Stimulated activated CD4-positive, alpha-beta T cell treated with anti-CD3 and anti-CD28 coated beads, Interleukin-15, amount 100 ng/mL, for 24 hours (primary cell): ENCODE measurements at regions not wholly inside any gene's neighbourhood (a gene's known extent, or its start where the extent isn't known, plus 50 kb on each side); places are given as distances from the start of the nearest gene placed in this dataset.
A peak's percentile ranks its signal among the peaks of the same experiment; 100 is the strongest.
"Not testable (repeated sequence)": the region's sequence is repeated elsewhere in the genome, so short reads cannot be mapped to it uniquely, and the experiment has no call there.

Source experiments
- DNase-seq: peaks from one replicate; pipeline ENCODE4 v3.0.0-alpha.2; 2020

DNA sequence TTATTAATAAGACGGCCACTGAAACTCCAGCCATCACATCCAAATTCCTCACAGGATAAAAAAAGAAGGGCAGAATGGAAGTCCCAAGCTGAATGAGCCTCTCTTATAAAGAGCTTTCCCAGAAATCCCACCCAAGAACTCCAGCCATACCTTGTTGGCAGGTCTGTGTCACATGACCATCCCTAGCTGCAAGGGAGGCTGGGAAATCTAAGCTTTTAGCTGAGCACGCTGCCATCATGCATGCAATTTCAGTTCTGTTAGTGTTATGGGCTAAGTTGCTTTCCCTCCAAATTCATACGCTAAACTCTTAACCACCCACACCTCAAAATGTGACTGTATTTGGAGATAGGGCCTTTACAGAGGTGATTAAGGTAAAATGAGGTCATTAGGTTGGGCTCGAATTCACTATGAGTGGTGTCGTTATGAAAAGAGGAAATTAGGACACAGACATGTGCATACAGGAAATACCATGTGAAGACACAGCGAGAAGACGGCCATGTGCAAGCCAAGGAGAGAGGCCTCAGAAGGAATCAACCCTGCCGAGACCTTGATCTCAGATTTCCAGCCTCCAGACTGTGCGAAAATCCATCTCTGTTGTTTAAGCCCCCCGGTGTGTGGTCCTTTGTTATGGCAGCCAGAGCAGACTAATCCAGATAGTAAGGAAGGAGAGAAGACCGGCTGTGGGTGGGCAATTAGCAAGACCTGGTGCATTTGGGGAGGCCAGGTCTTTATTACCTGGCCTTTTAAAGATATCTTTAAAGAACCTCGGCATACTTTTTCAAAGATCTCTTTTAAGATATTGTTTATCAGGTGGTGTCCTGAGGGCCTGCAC lies 317.6 kb downstream of the BCOR start:
- DNase-seq: no peak

DNA sequence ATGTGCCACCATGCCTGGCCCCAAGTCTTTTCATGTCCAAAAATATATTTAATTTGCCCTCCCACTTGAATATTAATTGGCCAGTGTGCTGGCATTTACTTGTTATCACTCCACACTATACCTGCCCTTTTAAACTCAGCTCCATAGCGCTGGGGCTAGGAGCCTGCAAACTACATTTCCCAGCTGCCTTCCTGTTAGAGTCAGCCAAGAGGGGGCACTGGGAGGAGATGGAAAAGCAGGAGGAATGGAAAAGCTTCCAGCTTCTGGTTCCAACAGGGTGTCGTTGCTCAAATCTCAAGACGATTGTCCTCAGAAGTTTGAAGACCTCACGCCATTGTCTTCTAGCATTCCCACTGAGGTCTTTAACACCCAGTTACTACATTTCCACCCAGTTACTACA lies 315.5 kb downstream of the BCOR start:
- DNase-seq: no peak

- DNase-seq: no peak
Measured at GRCh38 chrX:39787999-39788398, 309.8 kb downstream of the BCOR start.

- no peak for DNase-seq
Measured at GRCh38 chrX:39788521-39788920, 309.2 kb downstream of the BCOR start.

- DNase-seq: no peak
Measured at GRCh38 chrX:39791691-39792090, 306.1 kb downstream of the BCOR start.

DNA sequence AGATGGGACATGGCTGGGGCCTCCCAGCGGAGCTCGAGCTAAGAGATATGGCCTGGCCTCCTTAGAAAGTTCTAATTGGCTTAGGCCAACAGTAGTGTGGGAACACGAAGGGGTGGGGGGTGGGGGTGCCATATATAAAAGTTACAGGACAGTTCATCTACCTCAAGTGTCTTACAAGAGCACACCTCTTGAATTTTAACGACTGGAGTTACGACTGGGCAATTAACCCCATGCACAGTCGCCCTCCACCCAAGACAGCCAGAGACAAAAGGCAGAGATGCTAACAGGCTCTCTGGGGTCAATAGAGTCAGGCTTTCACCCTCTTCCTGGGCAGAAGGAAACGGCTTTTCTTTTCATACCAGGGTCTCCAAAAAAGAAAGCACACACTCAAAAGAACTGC lies 302.2 kb downstream of the BCOR start:
- DNase-seq: no peak

DNA sequence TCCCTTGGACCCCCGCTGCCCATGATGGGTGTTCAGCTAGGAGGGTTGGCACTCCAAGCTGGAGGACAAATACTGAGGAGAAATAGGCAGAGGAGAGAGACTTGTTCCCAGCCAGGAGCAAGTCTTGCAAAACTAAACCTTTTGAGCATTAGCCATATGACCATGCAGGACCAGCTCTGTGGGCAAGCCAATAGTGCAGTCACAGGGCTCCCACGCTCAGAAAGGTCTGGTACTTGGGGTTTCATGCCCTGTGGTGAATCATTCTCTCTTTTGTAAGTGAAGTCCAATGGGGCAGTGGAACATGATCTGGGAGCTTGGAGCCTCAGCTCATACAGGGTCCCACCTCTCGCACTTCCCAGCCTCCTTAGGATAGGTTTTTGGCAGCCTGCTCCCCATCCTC lies 300.9 kb downstream of the BCOR start:
- no peak for DNase-seq

GRCh38 chrX:39798488-39798887 lies 299.3 kb downstream of the BCOR start:
- DNase-seq: not testable (repeated sequence)

GRCh38 chrX:39802354-39802753 lies 295.4 kb downstream of the BCOR start:
- no peak for DNase-seq

DNA sequence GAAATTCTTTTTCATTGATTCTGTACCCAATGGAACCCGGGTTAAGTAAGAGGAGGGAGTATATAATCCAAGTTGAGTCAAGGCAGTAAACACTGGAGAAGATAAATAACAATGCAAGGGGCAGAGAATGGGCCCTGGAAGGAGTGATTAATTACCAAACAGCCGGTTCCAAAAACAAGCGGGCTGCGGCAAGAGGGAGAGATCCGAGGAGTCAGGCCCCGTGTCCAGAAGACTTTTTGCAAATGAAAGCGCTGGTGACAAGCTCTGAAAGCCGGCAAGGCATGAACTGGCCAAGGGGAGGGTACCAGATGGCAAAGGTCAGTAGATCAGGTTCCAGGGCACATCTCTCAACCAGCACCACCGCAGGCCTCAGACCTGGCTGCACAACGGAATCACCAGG lies 294.9 kb downstream of the BCOR start:
- DNase-seq: no peak

- DNase-seq: no peak
Measured at GRCh38 chrX:39805022-39805421, 292.7 kb downstream of the BCOR start.

- DNase-seq: no peak
Measured at GRCh38 chrX:39805825-39806224, 291.9 kb downstream of the BCOR start.

DNA sequence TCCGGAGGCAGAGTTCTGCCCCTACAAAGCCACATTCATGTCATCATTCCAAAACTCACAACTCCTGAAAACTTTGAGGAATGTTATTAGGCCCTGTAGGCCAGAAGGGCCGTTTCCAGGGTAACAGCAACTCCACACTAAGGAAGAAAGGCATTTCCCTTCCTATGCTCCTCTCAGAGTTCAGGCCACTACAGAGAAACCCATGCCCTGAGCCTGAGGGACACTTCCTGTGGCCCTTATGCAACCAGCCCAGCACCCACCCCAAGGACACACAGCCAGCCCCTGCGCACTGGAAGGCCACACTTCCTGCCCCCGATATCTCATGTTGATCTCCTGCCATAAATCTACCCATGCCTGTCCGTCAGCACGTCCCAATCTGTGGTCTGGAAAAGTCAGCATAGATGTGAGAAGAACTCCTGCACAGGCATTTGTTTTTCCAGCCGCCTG lies 289.3 kb downstream of the BCOR start:
- DNase-seq: no peak

- no peak for DNase-seq
Measured at GRCh38 chrX:39809331-39809730, 288.4 kb downstream of the BCOR start.

- no peak for DNase-seq
Measured at GRCh38 chrX:39810901-39811300, 286.9 kb downstream of the BCOR start.

GRCh38 chrX:39811376-39811775 lies 286.4 kb downstream of the BCOR start:
- no peak for DNase-seq

- DNase-seq: no peak
Measured at GRCh38 chrX:39813631-39814277, 284.0 kb downstream of the BCOR start.

DNA sequence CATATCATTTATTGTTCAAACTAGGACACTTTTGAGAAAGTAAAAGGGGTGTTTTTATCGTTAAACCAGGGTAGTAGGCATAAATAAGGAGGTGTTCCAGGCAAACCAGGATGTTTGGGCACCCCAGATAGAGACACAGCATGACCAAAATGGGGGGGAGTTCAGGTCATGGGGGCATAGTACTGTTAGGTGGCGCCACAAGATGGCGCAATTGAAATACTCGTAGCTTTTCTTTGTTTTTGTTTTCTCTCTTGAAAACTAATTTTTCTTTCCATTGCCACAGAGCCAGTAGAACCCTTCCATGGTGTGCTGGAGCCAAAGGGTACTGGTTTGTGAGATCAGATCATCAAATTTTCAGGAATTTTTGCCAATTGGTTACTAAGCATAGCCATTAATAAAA lies 283.4 kb downstream of the BCOR start:
- DNase-seq: peak; percentile 33

DNA sequence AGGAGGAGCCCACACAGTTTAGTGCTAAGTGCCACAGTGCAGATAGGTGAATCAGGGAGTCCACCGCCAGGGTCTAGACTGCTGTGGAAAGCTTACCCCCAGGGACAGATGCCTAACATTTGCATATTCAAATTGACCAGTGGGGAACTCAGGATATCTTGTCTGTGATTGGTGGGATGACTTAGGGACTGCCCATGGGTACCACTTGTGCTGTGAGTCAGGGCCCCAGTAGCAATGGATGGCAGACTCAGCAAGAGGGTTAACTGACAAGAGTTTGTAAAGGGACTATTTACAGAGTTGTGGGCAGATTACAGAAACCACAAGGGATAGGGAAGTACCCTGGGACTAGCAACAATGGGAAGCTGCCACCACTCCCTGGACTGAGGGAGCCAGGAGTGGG lies 282.1 kb downstream of the BCOR start:
- DNase-seq: peak; percentile 41

DNA sequence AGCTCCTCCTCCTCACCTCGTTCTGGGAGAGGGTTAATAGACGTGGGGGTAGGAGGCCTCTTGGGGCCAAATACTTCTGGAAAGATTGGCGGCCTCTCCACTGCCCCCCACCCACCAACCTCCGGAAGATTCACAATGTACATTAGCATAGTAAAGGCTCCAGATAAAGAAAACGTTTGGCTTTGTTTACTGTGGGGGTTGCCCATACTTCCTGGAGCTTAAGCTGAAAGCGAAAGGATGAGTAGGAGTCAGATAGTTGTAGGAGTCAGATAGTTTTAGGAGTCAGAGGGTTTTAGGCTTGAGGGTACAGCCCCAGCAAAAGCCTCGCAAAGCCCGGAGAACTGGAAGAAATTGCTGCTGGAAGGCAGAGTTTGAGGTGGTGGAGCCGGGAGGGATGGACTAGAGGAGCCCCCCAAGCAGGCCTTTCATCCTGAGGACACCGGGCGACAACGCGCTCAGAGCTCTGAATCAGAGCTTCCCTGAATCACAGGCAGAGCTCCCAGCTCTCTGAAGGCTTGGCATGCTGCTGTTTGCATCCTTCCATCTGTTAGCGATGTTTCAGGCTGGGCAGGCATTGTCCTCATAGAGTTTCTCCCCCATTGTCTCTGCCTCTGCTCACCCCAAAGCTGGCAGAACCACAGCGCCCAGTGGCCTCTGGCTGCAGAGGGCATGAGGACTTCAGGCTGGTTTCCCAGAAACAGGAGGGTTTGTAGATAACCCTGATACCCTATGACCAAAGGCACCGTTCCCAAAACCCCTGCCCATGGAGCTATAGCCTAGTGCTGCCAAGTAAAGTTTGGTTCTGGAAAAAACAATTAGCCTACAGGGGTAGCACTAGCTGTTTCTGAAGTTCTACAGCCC lies 280.7 kb downstream of the BCOR start:
- DNase-seq: peak; percentile 25

DNA sequence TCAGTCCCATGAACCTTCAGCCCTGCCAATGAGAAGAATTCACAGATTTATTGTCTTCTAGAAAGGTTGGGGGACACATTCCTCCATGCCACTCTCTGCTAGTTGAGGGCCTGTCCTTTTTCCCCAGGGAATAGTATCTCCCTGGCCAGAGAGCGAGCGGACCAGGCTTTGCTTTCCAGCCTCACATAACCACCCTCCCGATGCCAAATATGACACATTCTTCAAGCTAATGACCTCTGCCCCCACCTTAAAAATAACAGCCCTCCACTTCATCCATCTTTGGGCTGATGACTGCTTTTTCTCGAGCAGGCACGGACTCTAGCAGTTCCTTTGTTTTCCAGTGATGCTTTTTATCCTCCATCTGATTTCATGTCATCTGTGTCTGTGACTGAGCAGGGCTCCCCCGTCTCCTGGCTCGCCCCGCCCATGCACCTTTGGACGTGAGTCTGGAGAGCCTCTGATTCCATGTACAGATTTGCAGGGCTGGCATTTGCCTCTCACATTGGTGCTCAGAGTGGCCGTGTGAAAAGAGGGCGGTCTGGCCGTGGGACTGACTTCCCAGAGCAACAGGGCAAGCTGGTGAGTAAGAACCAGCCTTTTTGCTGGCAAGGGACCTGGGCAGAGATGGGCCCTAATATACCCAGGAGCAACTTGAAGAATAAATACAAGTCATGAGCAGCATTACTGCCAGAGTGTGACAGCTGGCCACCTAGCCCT lies 279.8 kb downstream of the BCOR start:
- DNase-seq: no peak

DNA sequence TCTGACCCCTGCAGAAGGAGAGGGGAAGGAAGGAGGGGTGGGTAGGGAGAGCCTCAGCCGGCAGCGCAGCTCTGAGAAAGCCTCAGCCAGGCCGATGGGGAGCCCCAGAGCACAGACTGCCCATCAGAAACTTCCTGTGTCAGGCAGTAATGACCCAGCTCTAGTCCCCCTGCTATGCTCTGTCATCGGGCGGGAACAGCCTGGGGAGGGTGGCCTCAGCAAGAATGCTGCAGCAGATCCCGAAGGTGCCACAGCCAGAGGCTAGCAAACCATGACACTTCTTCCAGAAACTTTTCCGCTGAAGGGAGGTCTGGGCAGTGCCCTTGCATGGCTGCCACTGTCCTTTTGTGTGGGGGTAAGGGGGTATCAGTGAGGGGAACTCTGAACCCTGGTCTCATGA lies 279.0 kb downstream of the BCOR start:
- no peak for DNase-seq
